ENCODE measurements at regions not wholly inside any gene's neighbourhood (a gene's known extent, or its start where the extent isn't known, plus 50 kb on each side); places are given as distances from the start of the nearest gene placed in this dataset.

GRCh38 chr14:48261436-48261835 is 586.0 kb upstream of the MDGA2 start:
- TF ChIP-seq POLR2A (IDR thresholded peaks at IDR 0.05) (no peak), POLR2AphosphoS5 (IDR thresholded peaks at IDR 0.05) (no peak), EP300 (IDR thresholded peaks at IDR 0.05; ENCODE audit: low read depth) (no peak)
- TF ChIP-seq, protein P1, sequence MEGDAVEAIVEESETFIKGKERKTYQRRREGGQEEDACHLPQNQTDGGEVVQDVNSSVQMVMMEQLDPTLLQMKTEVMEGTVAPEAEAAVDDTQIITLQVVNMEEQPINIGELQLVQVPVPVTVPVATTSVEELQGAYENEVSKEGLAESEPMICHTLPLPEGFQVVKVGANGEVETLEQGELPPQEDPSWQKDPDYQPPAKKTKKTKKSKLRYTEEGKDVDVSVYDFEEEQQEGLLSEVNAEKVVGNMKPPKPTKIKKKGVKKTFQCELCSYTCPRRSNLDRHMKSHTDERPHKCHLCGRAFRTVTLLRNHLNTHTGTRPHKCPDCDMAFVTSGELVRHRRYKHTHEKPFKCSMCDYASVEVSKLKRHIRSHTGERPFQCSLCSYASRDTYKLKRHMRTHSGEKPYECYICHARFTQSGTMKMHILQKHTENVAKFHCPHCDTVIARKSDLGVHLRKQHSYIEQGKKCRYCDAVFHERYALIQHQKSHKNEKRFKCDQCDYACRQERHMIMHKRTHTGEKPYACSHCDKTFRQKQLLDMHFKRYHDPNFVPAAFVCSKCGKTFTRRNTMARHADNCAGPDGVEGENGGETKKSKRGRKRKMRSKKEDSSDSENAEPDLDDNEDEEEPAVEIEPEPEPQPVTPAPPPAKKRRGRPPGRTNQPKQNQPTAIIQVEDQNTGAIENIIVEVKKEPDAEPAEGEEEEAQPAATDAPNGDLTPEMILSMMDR (IDR thresholded peaks at IDR 0.05): no peak
